GM23248 (cell line): ENCODE measurements at regions not wholly inside any gene's neighbourhood (a gene's known extent, or its start where the extent isn't known, plus 50 kb on each side); places are given as distances from the start of the nearest gene placed in this dataset.

Source experiments
- EZH2 ChIP-seq: fragments of 200-600 bp; sonication (generic); IDR thresholded peaks from 2 replicates; pipeline ENCODE4 v1.6.1; 2018; ENCODE audit warnings: antibody characterized with exemption, mild to moderate bottlenecking; ENCODE audit not compliant: insufficient read depth, poor library complexity, severe bottlenecking
- EZH2phosphoT487 ChIP-seq: fragments of 200-600 bp; sonication (generic); IDR thresholded peaks from 2 replicates; pipeline ENCODE4 v1.6.1; 2018; ENCODE audit warnings: antibody characterized with exemption, moderate library complexity, mild to moderate bottlenecking, low read depth; ENCODE audit not compliant: insufficient read depth

- TF ChIP-seq EZH2 (no peak), EZH2phosphoT487 (no peak)
Measured at GRCh38 chr2:144682248-144682647, 162.3 kb upstream of the ZEB2 start.
